ENCODE measurements at regions not wholly inside any gene's neighbourhood (a gene's known extent, or its start where the extent isn't known, plus 50 kb on each side); places are given as distances from the start of the nearest gene placed in this dataset.

DNA sequence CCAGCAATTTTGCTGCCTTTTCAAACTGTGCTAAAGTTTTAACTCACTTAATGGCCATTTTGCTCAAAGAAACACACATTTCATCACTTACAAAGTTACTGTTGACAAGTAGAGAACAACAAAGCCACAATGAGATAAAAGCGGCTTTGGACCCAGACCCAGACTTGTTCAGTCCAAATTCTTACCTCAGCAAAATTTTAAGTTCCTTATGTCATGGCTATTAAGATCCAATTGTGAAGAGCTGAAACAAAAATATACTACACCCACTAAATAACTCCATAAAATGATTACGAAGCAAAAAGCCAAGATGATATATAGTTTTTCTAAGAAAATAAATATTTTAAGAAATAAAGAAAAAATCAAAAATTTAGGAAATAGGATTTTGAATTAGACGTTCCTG, 137.0 kb upstream of the INPP4B start:
- Mint-ChIP-seq H3K4me3 (no peak overlapping the region), H3K4me1 (no peaks in the 10 kb centered on the region), H3K9me3 (ENCODE audit: insufficient read depth) (no peaks in the 10 kb centered on the region), H3K27me3 (no peaks in the 10 kb centered on the region), H3K27ac (no peak overlapping the region)
- H3K9me3 ChIP-seq (ENCODE audit: control extremely low read depth in 1 of 3, control insufficient read depth in 2 of 3, insufficient read depth in 1 of 3, low read length in 2 of 3) = no peaks in the 10 kb centered on the region
- H2AFZ ChIP-seq (ENCODE audit: insufficient read depth, low read depth, low read length, poor library complexity, severe bottlenecking) = no peak overlapping the region
- H3K79me2 ChIP-seq (ENCODE audit: control insufficient read depth, insufficient read depth, low read length) = no peaks in the 10 kb centered on the region
- no peak overlapping the region for H3K4me2 ChIP-seq (replicated peaks; ENCODE audit: low read depth, low read length, poor library complexity, severe bottlenecking)
- H3K4me3 ChIP-seq (ENCODE audit: control extremely low read depth in 1 of 5, extremely low read depth in 1 of 5, insufficient read depth in 1 of 5, low read depth in 2 of 5, low read length in 4 of 5) = no peak overlapping the region
- H3K9ac ChIP-seq (ENCODE audit: low read length) = no peak overlapping the region
- intact Hi-C loops (cut with micrococcal nuclease) = no loop called here
- WGBS (ENCODE audit: insufficient coverage) = no CpG with 5 or more reads among the region's 3 CpGs
- TF ChIP-seq EZH2 (IDR thresholded peaks at IDR 0.05; ENCODE audit: borderline replicate concordance, insufficient read depth, low read depth, low read length, poor library complexity, severe bottlenecking) (no peak), CTCF (IDR thresholded peaks at IDR 0.05) (no peak)
- ChIA-PET CTCF (no interaction called here), POLR2A (no interaction called here)
- H3K4me1 ChIP-seq (ENCODE audit: control insufficient read depth in 2 of 2, insufficient read depth in 2 of 2, low read length in 2 of 2) = no peaks in the 10 kb centered on the region
- ATAC-seq (ENCODE audit: low read depth) (no peak), DNase-seq (no peak)
- no peak overlapping the region for H3K27ac ChIP-seq (ENCODE audit: low read length in 2 of 2)
- H3K27me3 ChIP-seq (replicated peaks in 1 of 4; ENCODE audit: control extremely low read depth in 1 of 4, control insufficient read depth in 3 of 4, insufficient read depth in 4 of 4, low read length in 3 of 4) = no peaks in the 10 kb centered on the region
- no peaks in the 10 kb centered on the region for H4K20me1 ChIP-seq (ENCODE audit: control insufficient read depth, insufficient read depth, low read length, poor library complexity, severe bottlenecking)
- no peaks in the 10 kb centered on the region for H3K36me3 ChIP-seq (replicated peaks in 1 of 2; ENCODE audit: control extremely low read depth in 1 of 2, control insufficient read depth in 1 of 2, extremely low read depth in 1 of 2, insufficient read depth in 2 of 2, low read length in 1 of 2)

DNA sequence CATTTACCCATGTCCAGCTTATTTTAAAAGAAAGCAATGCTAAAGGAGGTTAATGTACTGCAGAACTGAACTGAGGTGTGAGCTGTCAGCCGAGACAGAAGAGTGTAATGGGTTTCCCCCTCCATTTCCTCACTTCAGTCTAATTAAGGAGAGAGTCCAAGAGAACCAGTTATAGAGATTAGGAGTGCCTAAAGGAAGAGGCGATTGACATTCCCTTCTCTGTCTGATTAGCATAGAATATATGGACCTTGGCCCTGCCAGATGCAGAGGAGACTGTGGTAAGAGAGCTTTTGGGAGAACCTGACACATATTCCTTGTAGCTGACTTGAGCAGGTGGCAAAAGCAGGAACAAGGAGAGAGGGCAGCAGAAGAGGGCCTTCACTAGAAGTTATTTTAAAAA, 137.5 kb upstream of the INPP4B start:
- Histone ChIP-seq H2AFZ (ENCODE audit: insufficient read depth, low read depth, low read length, poor library complexity, severe bottlenecking) (no peak overlapping the region), H3K4me2 (replicated peaks; ENCODE audit: low read depth, low read length, poor library complexity, severe bottlenecking) (no peak overlapping the region), H3K36me3 (replicated peaks in 1 of 2; ENCODE audit: control extremely low read depth in 1 of 2, control insufficient read depth in 1 of 2, extremely low read depth in 1 of 2, insufficient read depth in 2 of 2, low read length in 1 of 2) (no peaks in the 10 kb centered on the region), H4K20me1 (ENCODE audit: control insufficient read depth, insufficient read depth, low read length, poor library complexity, severe bottlenecking) (no peaks in the 10 kb centered on the region), H3K27me3 (replicated peaks in 1 of 4; ENCODE audit: control extremely low read depth in 1 of 4, control insufficient read depth in 3 of 4, insufficient read depth in 4 of 4, low read length in 3 of 4) (no peaks in the 10 kb centered on the region), H3K27ac (ENCODE audit: low read length in 2 of 2) (no peak overlapping the region), H3K4me3 (ENCODE audit: control extremely low read depth in 1 of 5, extremely low read depth in 1 of 5, insufficient read depth in 1 of 5, low read depth in 2 of 5, low read length in 4 of 5) (no peak overlapping the region), H3K4me1 (ENCODE audit: control insufficient read depth in 2 of 2, insufficient read depth in 2 of 2, low read length in 2 of 2) (no peaks in the 10 kb centered on the region), H3K9ac (ENCODE audit: low read length) (no peak overlapping the region), H3K79me2 (ENCODE audit: control insufficient read depth, insufficient read depth, low read length) (no peaks in the 10 kb centered on the region), H3K9me3 (ENCODE audit: control extremely low read depth in 1 of 3, control insufficient read depth in 2 of 3, insufficient read depth in 1 of 3, low read length in 2 of 3) (no peaks in the 10 kb centered on the region)
- no peaks in the 10 kb centered on the region for H3K9me3 Mint-ChIP-seq (ENCODE audit: insufficient read depth)
- H3K4me3 Mint-ChIP-seq = no peak overlapping the region
- ChIA-PET CTCF (no interaction called here), POLR2A (no interaction called here)
- no peak for TF ChIP-seq CTCF (IDR thresholded peaks at IDR 0.05)
- no peak for TF ChIP-seq EZH2 (IDR thresholded peaks at IDR 0.05; ENCODE audit: borderline replicate concordance, insufficient read depth, low read depth, low read length, poor library complexity, severe bottlenecking)
- H3K27me3 Mint-ChIP-seq = peaks cover 3% of the 10 kb centered on the region
- ATAC-seq (ENCODE audit: low read depth) (no peak), DNase-seq (no peak)
- H3K27ac Mint-ChIP-seq = no peak overlapping the region
- H3K4me1 Mint-ChIP-seq = no peaks in the 10 kb centered on the region
- intact Hi-C loops (cut with micrococcal nuclease) = no loop called here
- WGBS (ENCODE audit: insufficient coverage) = no CpG with 5 or more reads among the region's 2 CpGs
